A549 (cell line): ENCODE measurements at regions not wholly inside any gene's neighbourhood (a gene's known extent, or its start where the extent isn't known, plus 50 kb on each side); places are given as distances from the start of the nearest gene placed in this dataset.

ENCODE experiments used
- ATAC-seq, 2 experiments: fragments of 200-7000 bp in 1 of 2; fragments of >200 bp in 1 of 2; cut with Nextera tagmentation in 1 of 2; cut with Tn5 transposase in 1 of 2; 3 replicates each; pipeline versions ENCODE4 v1.8.0 to v1.9.1; 2018 to 2020; ENCODE audit warnings: mild to moderate bottlenecking in 1 of 2, moderate library complexity in 1 of 2
- CTCF ChIA-PET: fragments of 300-600 bp; sonication (Branson Sonifier 250); formaldehyde crosslinking; extraction: SDS; loops from one replicate; lab custom pipeline; 2021; ENCODE audit warnings: antibody characterized with exemption, inconsistent platforms; lab: Yijun Ruan, JAX
- POLR2A ChIA-PET: fragments of 350-600 bp; formaldehyde crosslinking; extraction: SDS; loops from one replicate; lab custom pipeline; 2021; ENCODE audit warnings: antibody characterized with exemption, inconsistent platforms; lab: Yijun Ruan, JAX
- DNase-seq, 2 experiments: peaks; one replicate each; pipeline versions ENCODE4 v3.0.0 to v3.0.0-alpha.2; 2011 to 2016; ENCODE audit warnings: low read depth in 1 of 2, low spot score in 1 of 2
- FAIRE-seq: peaks from 2 replicates; lab custom pipeline; 2011; peaks lifted over from hg19 to GRCh38; lab: Jason Lieb, UNC
- H3K27ac ChIP-seq, 2 experiments: fragments of >200 bp; sonication (Bioruptor Twin); formaldehyde crosslinking; 3 replicates each; pipeline ENCODE4 v1.5.1; 2016 to 2017
- H3K4me1 ChIP-seq: fragments of >200 bp; sonication (Bioruptor Twin); formaldehyde crosslinking; 3 replicates; pipeline ENCODE4 v1.6.1; 2016
- H3K4me2 ChIP-seq: fragments of >200 bp; sonication (Bioruptor Twin); formaldehyde crosslinking; 3 replicates; pipeline ENCODE4 v1.6.1; 2016
- H3K4me3 ChIP-seq: fragments of >200 bp; sonication (Bioruptor Twin); formaldehyde crosslinking; 3 replicates; pipeline ENCODE4 v1.5.1; 2016
- H3K9me3 ChIP-seq: fragments of >200 bp; sonication (Bioruptor Twin); formaldehyde crosslinking; 3 replicates; pipeline ENCODE4 v1.6.1; 2016
- ATOH8 ChIP-seq: fragments of 250-450 bp; sonication (Bioruptor Pico); IDR thresholded peaks from 2 replicates; pipeline ENCODE4 v1.5.0; 2020; ENCODE audit warnings: low read depth, mild to moderate bottlenecking, moderate library complexity
- BCL3 ChIP-seq: fragments of >200 bp; sonication (Bioruptor Twin); formaldehyde crosslinking; IDR thresholded peaks from 3 replicates; pipeline ENCODE4 v1.6.1; 2016
- CBX2 ChIP-seq: fragments of 200-600 bp; sonication (generic); IDR thresholded peaks from 2 replicates; pipeline ENCODE4 v1.6.1; 2016; ENCODE audit warnings: low read depth, mild to moderate bottlenecking, borderline replicate concordance
- CBX8 ChIP-seq: fragments of 200-600 bp; sonication (generic); IDR thresholded peaks from 2 replicates; pipeline ENCODE4 v1.6.1; 2016
- CEBPB ChIP-seq, 2 experiments: fragments of >200 bp in 1 of 2; sonication (Bioruptor Twin) in 1 of 2; formaldehyde crosslinking in 1 of 2; IDR thresholded peaks; 2 replicates each; pipeline ENCODE4 v1.6.1; 2012 to 2016
- CHD2 ChIP-seq: fragments of 150-350 bp; IDR thresholded peaks from 2 replicates; pipeline ENCODE4 v1.6.1; 2014; ENCODE audit warnings: low read length; ENCODE audit not compliant: partially characterized antibody
- CTCF ChIP-seq: fragments of >200 bp; sonication (Bioruptor Twin); formaldehyde crosslinking; IDR thresholded peaks from 3 replicates; pipeline ENCODE4 v1.5.1; 2016
- ESRRA ChIP-seq: fragments of 150-350 bp; IDR thresholded peaks from 2 replicates; pipeline ENCODE4 v1.6.1; 2014; ENCODE audit warnings: mild to moderate bottlenecking, low read length, borderline replicate concordance
- HOXB5 ChIP-seq: fragments of 250-450 bp; sonication (Bioruptor Pico); IDR thresholded peaks from 2 replicates; pipeline ENCODE4 v1.5.0; 2020; ENCODE audit warnings: mild to moderate bottlenecking, moderate library complexity
- JUNB ChIP-seq: fragments of >200 bp; sonication (Bioruptor Twin); formaldehyde crosslinking; IDR thresholded peaks from 2 replicates; pipeline ENCODE4 v1.6.1; 2016
- KDM1A ChIP-seq: fragments of 200-600 bp; sonication (generic); IDR thresholded peaks from 2 replicates; pipeline ENCODE4 v1.6.1; 2016; ENCODE audit warnings: low read depth, mild to moderate bottlenecking
- MAX ChIP-seq: IDR thresholded peaks from 2 replicates; pipeline ENCODE4 v1.6.1; 2012
- NFE2L2 ChIP-seq: fragments of 150-350 bp; conservative IDR thresholded peaks from 2 replicates; pipeline ENCODE4 v1.6.1; 2014; ENCODE audit warnings: low read length
- POLR2A ChIP-seq: IDR thresholded peaks from 2 replicates; pipeline ENCODE4 v1.6.1; 2012; ENCODE audit warnings: mild to moderate bottlenecking, low read length
- POLR2AphosphoS2 ChIP-seq: conservative IDR thresholded peaks from 2 replicates; pipeline ENCODE4 v1.6.1; 2012; ENCODE audit warnings: low read length, improper control_type of control experiment, inconsistent platforms
- RCOR1 ChIP-seq: fragments of 150-350 bp; IDR thresholded peaks from 2 replicates; pipeline ENCODE4 v1.6.1; 2014; ENCODE audit warnings: antibody characterized with exemption, low read length, low read depth
- REST ChIP-seq: fragments of 200-600 bp; sonication (generic); IDR thresholded peaks from 2 replicates; pipeline ENCODE4 v1.6.1; 2016; ENCODE audit warnings: antibody characterized with exemption, mild to moderate bottlenecking, moderate library complexity
- ZC3H11A ChIP-seq: fragments of 450-650 bp; IDR thresholded peaks from 2 replicates; pipeline ENCODE4 v1.6.1; 2014; ENCODE audit warnings: antibody characterized with exemption, mild to moderate bottlenecking
- WGBS: methylation state at CpG from one replicate; pipeline ENCODE4 v1.1.6; 2017; ENCODE audit errors: missing lambda C conversion rate; 5-methylcytosine and 5-hydroxymethylcytosine counted together

- FAIRE-seq (no peak), ATAC-seq (no peak), DNase-seq (no peak)
- ChIA-PET POLR2A (no interaction called here), CTCF (no interaction called here)
- Histone ChIP-seq H3K4me1 (no peaks in the 10 kb centered on the region), H3K4me3 (no peak overlapping the region), H3K9me3 (no peaks in the 10 kb centered on the region), H3K4me2 (no peak overlapping the region), H3K27ac (no peak overlapping the region)
- TF ChIP-seq REST (no peak), ZC3H11A (no peak)
- WGBS, result 14% methylated on average over 5 of the region's 5 CpGs
Measured at GRCh38 chr16:26649381-26650045, 417.2 kb upstream of the C16orf82 start.

GRCh38 chr16:26651464-26651863, 415.3 kb upstream of the C16orf82 start:
- no peak overlapping the region for H3K4me3 ChIP-seq
- no peaks in the 10 kb centered on the region for H3K4me1 ChIP-seq
- WGBS, result 5% methylated on average over 2 of the region's 2 CpGs
- FAIRE-seq (no peak), ATAC-seq (no peak), DNase-seq (no peak)
- H3K9me3 ChIP-seq, result no peaks in the 10 kb centered on the region
- CTCF ChIA-PET, result no interaction called here
- TF ChIP-seq KDM1A, result no peak
- no peak for TF ChIP-seq ATOH8 (CRISPR knock-in tag)
- no peak for TF ChIP-seq RCOR1
- no peak for TF ChIP-seq CHD2
- no peak for TF ChIP-seq ZC3H11A
- TF ChIP-seq CBX8, result no peak
- TF ChIP-seq POLR2AphosphoS2, result no peak
- TF ChIP-seq CBX2, result no peak
- TF ChIP-seq ESRRA, result no peak
- TF ChIP-seq JUNB, result no peak
- TF ChIP-seq BCL3, result no peak
- no peak for TF ChIP-seq REST
- TF ChIP-seq CEBPB (IDR thresholded peaks at IDR 0.05), result no peak
- TF ChIP-seq MAX, result no peak
- TF ChIP-seq HOXB5 (CRISPR knock-in tag), result no peak
- TF ChIP-seq NFE2L2, result no peak
- no peak for TF ChIP-seq POLR2A
- no peak for TF ChIP-seq CTCF
- H3K4me2 ChIP-seq, result no peak overlapping the region
- POLR2A ChIA-PET, result no interaction called here
- H3K27ac ChIP-seq, result no peak overlapping the region
